Spleen (tissue), 11 donors: ENCODE measurements at regions not wholly inside any gene's neighbourhood (a gene's known extent, or its start where the extent isn't known, plus 50 kb on each side); places are given as distances from the start of the nearest gene placed in this dataset.
A peak's percentile ranks its signal among the peaks of the same experiment; 100 is the strongest.
"Not testable (repeated sequence)": the region's sequence is repeated elsewhere in the genome, so short reads cannot be mapped to it uniquely, and the experiment has no call there.

Experiments
- DNase-seq: peaks from one replicate; pipeline ENCODE4 v3.0.0-alpha.2; 2020
- H3K27ac ChIP-seq, 8 donors: fragments of 200-600 bp; sonication (generic) in 7 of 8; 1 replicate in 4 of 8; 2 replicates in 4 of 8; pipeline versions ENCODE4 v1.5.0 to v1.8.0; 2016 to 2021; ENCODE audit warnings: inconsistent platforms in 4 of 8, mild to moderate bottlenecking in 4 of 8, moderate library complexity in 1 of 8
- H3K27me3 ChIP-seq, 7 donors: fragments of 200-600 bp; sonication (generic) in 6 of 7; replicated peaks in 1 of 7; 1 replicate in 4 of 7; 2 replicates in 3 of 7; pipeline versions ENCODE4 v1.5.0 to v1.8.0; 2016 to 2021; ENCODE audit warnings: inconsistent platforms in 3 of 7, mild to moderate bottlenecking in 1 of 7
- H3K36me3 ChIP-seq, 6 donors: fragments of 200-600 bp; sonication (generic) in 5 of 6; 1 replicate in 4 of 6; 2 replicates in 2 of 6; pipeline versions ENCODE4 v1.5.0 to v1.8.0; 2016 to 2021; ENCODE audit warnings: inconsistent platforms in 2 of 6
- H3K4me1 ChIP-seq, 6 donors: fragments of 200-600 bp; sonication (generic) in 5 of 6; 1 replicate in 3 of 6; 2 replicates in 3 of 6; pipeline versions ENCODE4 v1.5.0 to v1.8.0; 2016 to 2021; ENCODE audit warnings: inconsistent platforms in 3 of 6
- H3K4me3 ChIP-seq, 8 donors: fragments of 200-600 bp; sonication (generic) in 7 of 8; 1 replicate in 4 of 8; 2 replicates in 4 of 8; pipeline versions ENCODE4 v1.5.0 to v1.8.0; 2016 to 2021; ENCODE audit warnings: inconsistent platforms in 4 of 8, mild to moderate bottlenecking in 4 of 8, moderate library complexity in 2 of 8
- H3K9me3 ChIP-seq, 8 donors: fragments of 200-600 bp; sonication (generic) in 7 of 8; 1 replicate in 4 of 8; 2 replicates in 4 of 8; pipeline versions ENCODE4 v1.5.0 to v1.8.0; 2016 to 2021; ENCODE audit warnings: inconsistent platforms in 4 of 8
- CTCF ChIP-seq, 11 experiments: fragments of 200-600 bp in 7 of 11; fragments of 450-650 bp in 4 of 11; sonication (generic) in 4 of 11; IDR thresholded peaks in 8 of 11; conservative IDR thresholded peaks in 3 of 11; 1 replicate in 7 of 11; 2 replicates in 4 of 11; pipeline versions ENCODE4 v1.4.0 to v1.8.0; 2016 to 2021; ENCODE audit warnings: antibody characterized with exemption in 11 of 11, inconsistent platforms in 4 of 11, mild to moderate bottlenecking in 1 of 11
- POLR2A ChIP-seq, 3 donors: fragments of 450-650 bp; IDR thresholded peaks; one replicate each; pipeline ENCODE4 v1.5.1; 2017; ENCODE audit warnings: antibody characterized with exemption in 3 of 3, mild to moderate bottlenecking in 1 of 3
- POLR2AphosphoS5 ChIP-seq, 3 donors: sonication (generic); formaldehyde crosslinking; IDR thresholded peaks; one replicate each; pipeline ENCODE4 v1.5.1; 2017; ENCODE audit warnings: antibody characterized with exemption in 3 of 3
- whole genome bisulfite sequencing, 5 donors: extraction: QIAGEN DNeasy Blood & Tissue Kit in 3 of 5; methylation state at CpG; one replicate each; pipeline versions ENCODE4 v1.1.5 to v1.1.7; 2013 to 2018; 5-methylcytosine and 5-hydroxymethylcytosine counted together
- intact Hi-C: fragments of 100-400 bp; cut with DNase I; formaldehyde crosslinking; loops from one replicate; pipeline ENCODE4 v1.15.0; 2023; ENCODE audit warnings: low total_unique reads
- donor health status: healthy with polysubstance abuse.
- donor health status: DM: no; HTN: no; CAD: no; lungs with moderate emphysema.
- donor health status: DM: no; HTN: no; CAD: no.
- donor health status: Bipolar disorder and iron deficiency.
- donor health status: healthy.
- donor health status: DM: no; HTN: no; CAD: no.
- donor health status: DM: yes; HTN: yes; CAD: no.

DNA sequence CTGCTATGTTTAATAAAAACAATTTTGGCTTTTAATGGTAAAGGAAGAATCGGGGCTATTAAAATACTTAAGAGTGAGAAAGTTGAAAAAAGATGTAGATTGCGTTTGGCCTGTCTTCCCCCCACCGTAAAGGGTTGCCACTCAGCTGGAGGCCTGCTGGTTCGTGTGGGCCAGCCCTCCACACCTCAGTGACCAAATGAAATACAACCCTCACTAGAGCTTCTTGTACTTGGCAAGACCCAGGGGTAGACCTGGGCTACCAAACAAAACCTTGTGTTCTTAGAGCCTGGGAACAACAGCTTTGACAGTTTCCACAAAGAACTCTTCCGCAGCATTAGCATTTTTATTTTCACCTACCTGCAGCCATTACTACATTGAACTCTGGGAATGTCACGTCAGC, 152.8 kb upstream of the PABPC3 start:
- no peak overlapping the region for H3K27ac ChIP-seq
- WGBS, 5 donors = 82 to 91% (median 84%) methylated on average over 6 of the region's 6 CpGs
- no peaks in the 10 kb centered on the region for H3K36me3 ChIP-seq
- intact Hi-C loops = no loop called here
- H3K4me1 ChIP-seq = no peaks in the 10 kb centered on the region
- H3K9me3 ChIP-seq = peaks cover 0 to 7% (median 0%) of the 10 kb centered on the region in 8 donors
- no peaks in the 10 kb centered on the region for H3K27me3 ChIP-seq
- TF ChIP-seq POLR2A (IDR thresholded peaks at IDR 0.05) (no peak), POLR2AphosphoS5 (IDR thresholded peaks at IDR 0.05) (no peak), CTCF (IDR thresholded peaks at IDR 0.05 in 8 of 11, conservative IDR thresholded peaks at IDR 0.05 in 3 of 11) (no peak)
- no peak overlapping the region for H3K4me3 ChIP-seq
- no peak for DNase-seq

DNA sequence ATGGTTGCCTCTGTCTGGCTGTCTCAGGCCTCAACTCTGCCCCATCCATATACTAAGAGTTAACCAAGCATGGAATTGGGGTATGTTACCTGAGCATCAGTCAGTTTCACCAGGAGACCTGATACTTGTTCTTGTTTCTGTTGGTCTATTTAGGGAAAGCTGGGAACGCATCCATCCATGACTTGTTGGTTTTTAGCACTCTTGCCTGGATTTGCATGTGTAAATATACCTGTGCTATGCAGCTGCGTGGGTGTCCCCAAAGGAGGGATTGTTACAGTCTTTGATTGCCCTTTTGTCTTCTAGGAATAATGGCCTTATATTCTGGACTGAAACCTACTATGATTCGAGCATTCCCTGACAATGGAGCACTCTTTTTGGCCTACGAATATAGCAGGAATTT, 151.9 kb upstream of the PABPC3 start:
- H3K9me3 ChIP-seq, DNase-seq, H3K27me3 ChIP-seq, H3K27ac ChIP-seq, H3K4me1 ChIP-seq, intact Hi-C loops, H3K36me3 ChIP-seq, H3K4me3 ChIP-seq: not testable (repeated sequence)
- 59 to 87% (median 82%) methylated on average over 4 of the region's 4 CpGs for WGBS, 5 donors

- intact Hi-C loops, H3K27me3 ChIP-seq, H3K36me3 ChIP-seq, H3K27ac ChIP-seq, H3K4me3 ChIP-seq, DNase-seq, H3K4me1 ChIP-seq, H3K9me3 ChIP-seq: not testable (repeated sequence)
- 66 to 75% (median 72%) methylated on average over 2 of the region's 2 CpGs for WGBS, 5 donors
These were observed 147.0 kb upstream of the PABPC3 start for GRCh38 chr13:24948977-24949376.

GRCh38 chr13:24950611-24951010, 145.3 kb upstream of the PABPC3 start:
- H3K4me3 ChIP-seq, intact Hi-C loops, H3K27me3 ChIP-seq, H3K9me3 ChIP-seq, DNase-seq, H3K4me1 ChIP-seq, H3K36me3 ChIP-seq, H3K27ac ChIP-seq: not testable (repeated sequence)

DNA sequence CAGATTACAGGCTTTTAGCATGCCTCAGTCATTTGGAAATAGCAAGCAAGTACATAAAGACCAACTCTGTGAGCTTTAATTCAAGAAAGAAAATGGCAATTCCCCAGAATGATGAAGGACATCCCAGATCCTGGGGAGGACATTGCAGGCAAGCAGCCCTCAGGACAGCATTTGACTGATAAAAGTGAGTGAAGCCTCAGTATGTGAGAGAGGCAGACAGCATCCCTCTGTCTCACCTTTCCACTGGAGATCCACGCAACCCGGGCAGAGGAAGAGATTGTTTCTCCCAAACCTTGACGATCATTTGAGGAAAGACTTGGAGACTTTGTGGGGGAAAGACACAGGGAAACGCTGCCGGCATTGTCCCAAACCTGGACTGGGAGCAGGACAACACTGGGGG, 128.0 kb upstream of the PABPC3 start:
- H3K4me1 ChIP-seq, H3K27ac ChIP-seq, intact Hi-C loops, H3K27me3 ChIP-seq, DNase-seq, H3K9me3 ChIP-seq, H3K36me3 ChIP-seq: not testable (repeated sequence)
- WGBS, 5 donors = 5 to 18% (median 8%) methylated on average over 5 of the region's 5 CpGs
- H3K4me3 ChIP-seq = peak overlapping the region in 3 of 8 donors; percentile 18 to 59 (median 31)

- intact Hi-C loops, H3K27ac ChIP-seq, H3K9me3 ChIP-seq, H3K36me3 ChIP-seq, H3K4me1 ChIP-seq, DNase-seq: not testable (repeated sequence)
- 41 to 54% (median 45%) methylated on average over 2 of the region's 2 CpGs for WGBS, 5 donors
- H3K27me3 ChIP-seq = peaks cover 0 to 10% (median 0%) of the 10 kb centered on the region in 7 donors
- H3K4me3 ChIP-seq = peak overlapping the region in 3 of 8 donors; percentile 18 to 59 (median 31)
- peak in 6 of 11 experiments; percentile 20 to 54 (median 41) for TF ChIP-seq CTCF (IDR thresholded peaks at IDR 0.05 in 8 of 11, conservative IDR thresholded peaks at IDR 0.05 in 3 of 11)
These were observed 127.5 kb upstream of the PABPC3 start for GRCh38 chr13:24968416-24968815.

- H3K27ac ChIP-seq, H3K4me1 ChIP-seq, DNase-seq, H3K4me3 ChIP-seq, intact Hi-C loops, H3K36me3 ChIP-seq, H3K9me3 ChIP-seq: not testable (repeated sequence)
- 86 to 96% (median 90%) methylated on average over 9 of the region's 9 CpGs for WGBS, 5 donors
- peaks cover 0 to 10% (median 0%) of the 10 kb centered on the region in 7 donors for H3K27me3 ChIP-seq
These were observed 122.8 kb upstream of the PABPC3 start for GRCh38 chr13:24973102-24973501.

DNA sequence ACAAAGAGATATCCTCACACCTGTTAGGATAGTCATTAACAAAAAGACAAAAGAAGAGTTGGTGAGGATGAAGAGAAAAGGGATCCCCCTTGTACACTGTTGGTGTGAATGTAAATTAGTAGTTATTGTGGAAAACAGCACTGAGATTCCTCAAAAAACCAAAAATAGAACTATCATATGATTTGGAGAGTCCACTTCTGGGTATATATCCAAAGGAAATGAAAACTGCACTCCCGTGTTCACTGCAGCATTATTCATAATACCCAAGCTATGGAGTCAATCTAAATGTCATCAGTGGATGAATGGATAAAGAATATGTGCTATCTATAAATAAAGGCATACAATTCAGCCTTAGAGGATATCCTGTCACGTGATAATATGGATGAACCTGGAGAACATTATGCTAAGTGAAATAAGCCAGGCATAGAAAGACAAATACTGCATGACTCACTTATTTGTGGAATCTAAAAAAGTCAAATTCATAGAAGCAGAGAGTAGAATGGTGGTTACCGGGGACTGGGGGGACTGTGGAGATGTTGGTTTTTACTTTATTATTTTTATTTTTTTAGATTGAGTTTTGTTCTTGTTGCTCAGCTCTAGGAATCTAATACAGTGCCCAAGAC, 114.6 kb upstream of the PABPC3 start:
- H3K36me3 ChIP-seq, H3K4me3 ChIP-seq, DNase-seq, intact Hi-C loops, H3K9me3 ChIP-seq, H3K4me1 ChIP-seq, H3K27ac ChIP-seq: not testable (repeated sequence)
- 47 to 63% (median 55%) methylated on average over 3 of the region's 3 CpGs for WGBS, 5 donors
- H3K27me3 ChIP-seq = peaks cover 0 to 34% (median 3%) of the 10 kb centered on the region in 7 donors
